ENCODE measurements at regions not wholly inside any gene's neighbourhood (a gene's known extent, or its start where the extent isn't known, plus 50 kb on each side); places are given as distances from the start of the nearest gene placed in this dataset.

DNA sequence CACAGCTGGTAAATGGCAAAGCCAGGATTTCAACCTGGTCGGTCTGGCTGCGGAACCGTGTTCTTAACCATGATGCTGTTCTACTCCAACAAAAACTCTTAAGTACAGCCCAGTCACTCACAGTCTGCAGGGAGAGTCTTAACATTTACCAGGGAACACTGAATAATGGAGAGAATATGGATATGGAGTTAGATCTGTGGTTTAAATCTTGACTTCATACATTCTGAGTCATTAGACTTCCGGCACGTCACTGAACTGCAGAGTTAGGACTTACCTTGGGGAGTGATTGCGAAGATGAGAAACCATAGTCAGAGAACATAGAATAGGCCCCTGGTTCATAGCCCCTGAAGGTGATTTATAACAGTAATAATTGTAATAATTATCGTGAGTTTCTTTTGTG is 61.7 kb downstream of the ADRA2A start:
- Histone ChIP-seq H2AFZ (ENCODE audit: low read length) (no peak overlapping the region), H3K9me3 (ENCODE audit: insufficient read depth, low read depth, low read length) (no peaks in the 10 kb centered on the region), H4K20me1 (ENCODE audit: insufficient read depth, low read length, poor library complexity, severe bottlenecking) (no peaks in the 10 kb centered on the region), H3K9ac (ENCODE audit: low read depth, low read length, poor library complexity, severe bottlenecking) (no peak overlapping the region), H3F3A (ENCODE audit: low read depth) (no peaks in the 10 kb centered on the region), H3K36me3 (ENCODE audit: insufficient read depth, low read length) (no peaks in the 10 kb centered on the region), H3K4me3 (ENCODE audit: low read length, poor library complexity, severe bottlenecking) (no peak overlapping the region), H3K4me2 (ENCODE audit: low read depth, low read length, poor library complexity, severe bottlenecking) (no peak overlapping the region), H3K4me1 (ENCODE audit: insufficient read depth, low read length, poor library complexity, severe bottlenecking) (no peaks in the 10 kb centered on the region), H3K79me2 (ENCODE audit: insufficient read depth, low read length) (no peaks in the 10 kb centered on the region), H3K27me3 (ENCODE audit: insufficient read depth, low read length, poor library complexity, severe bottlenecking) (peaks cover 6% of the 10 kb centered on the region), H3K9me2 (replicated peaks; ENCODE audit: low read depth, low read length) (no peaks in the 10 kb centered on the region)
- no peak for TF ChIP-seq CTCF (conservative IDR thresholded peaks at IDR 0.05; ENCODE audit: low read length)
- TF ChIP-seq EZH2phosphoT487 (IDR thresholded peaks at IDR 0.05; ENCODE audit: borderline replicate concordance): no peak

DNA sequence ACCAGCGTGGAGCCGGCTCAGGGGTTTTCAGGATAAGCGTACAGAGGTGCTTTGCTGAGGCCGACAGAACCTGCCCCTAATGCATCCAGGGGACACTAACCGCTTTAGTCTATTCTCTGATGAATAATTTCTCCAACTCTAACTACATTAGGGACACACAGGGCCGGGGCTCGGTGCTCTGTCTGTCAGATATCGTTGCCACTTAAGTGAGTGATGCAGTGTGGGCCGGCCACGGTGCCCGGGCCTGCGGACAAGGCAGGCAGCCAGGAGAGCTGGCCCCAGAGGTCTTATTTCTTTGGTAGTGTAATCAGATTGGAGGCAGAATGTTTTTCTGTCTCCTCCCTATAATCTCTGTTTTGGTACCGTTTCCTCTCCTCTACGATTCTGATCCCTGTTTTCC is 62.7 kb downstream of the ADRA2A start:
- H3K4me3 ChIP-seq (ENCODE audit: low read length, poor library complexity, severe bottlenecking): no peak overlapping the region
- no peaks in the 10 kb centered on the region for H3K4me1 ChIP-seq (ENCODE audit: insufficient read depth, low read length, poor library complexity, severe bottlenecking)
- peaks cover 6% of the 10 kb centered on the region for H3K27me3 ChIP-seq (ENCODE audit: insufficient read depth, low read length, poor library complexity, severe bottlenecking)
- H3K9ac ChIP-seq (ENCODE audit: low read depth, low read length, poor library complexity, severe bottlenecking): no peak overlapping the region
- no peaks in the 10 kb centered on the region for H3K9me3 ChIP-seq (ENCODE audit: insufficient read depth, low read depth, low read length)
- no peaks in the 10 kb centered on the region for H3F3A ChIP-seq (ENCODE audit: low read depth)
- H3K9me2 ChIP-seq (replicated peaks; ENCODE audit: low read depth, low read length): no peaks in the 10 kb centered on the region
- H2AFZ ChIP-seq (ENCODE audit: low read length): no peak overlapping the region
- H3K36me3 ChIP-seq (ENCODE audit: insufficient read depth, low read length): no peaks in the 10 kb centered on the region
- no peaks in the 10 kb centered on the region for H3K79me2 ChIP-seq (ENCODE audit: insufficient read depth, low read length)
- no peak overlapping the region for H3K4me2 ChIP-seq (ENCODE audit: low read depth, low read length, poor library complexity, severe bottlenecking)
- no peak for TF ChIP-seq EZH2phosphoT487 (IDR thresholded peaks at IDR 0.05; ENCODE audit: borderline replicate concordance)
- no peak for TF ChIP-seq CTCF (conservative IDR thresholded peaks at IDR 0.05; ENCODE audit: low read length)
- H4K20me1 ChIP-seq (ENCODE audit: insufficient read depth, low read length, poor library complexity, severe bottlenecking): no peaks in the 10 kb centered on the region

- Histone ChIP-seq H3K4me3 (ENCODE audit: low read length, poor library complexity, severe bottlenecking) (no peak overlapping the region), H3K9ac (ENCODE audit: low read depth, low read length, poor library complexity, severe bottlenecking) (no peak overlapping the region), H2AFZ (ENCODE audit: low read length) (no peak overlapping the region), H3K4me2 (ENCODE audit: low read depth, low read length, poor library complexity, severe bottlenecking) (no peak overlapping the region), H3K9me2 (replicated peaks; ENCODE audit: low read depth, low read length) (no peaks in the 10 kb centered on the region), H3F3A (ENCODE audit: low read depth) (no peaks in the 10 kb centered on the region), H3K27me3 (ENCODE audit: insufficient read depth, low read length, poor library complexity, severe bottlenecking) (peaks cover 6% of the 10 kb centered on the region), H3K9me3 (ENCODE audit: insufficient read depth, low read depth, low read length) (no peaks in the 10 kb centered on the region), H3K36me3 (ENCODE audit: insufficient read depth, low read length) (no peaks in the 10 kb centered on the region), H3K79me2 (ENCODE audit: insufficient read depth, low read length) (no peaks in the 10 kb centered on the region), H4K20me1 (ENCODE audit: insufficient read depth, low read length, poor library complexity, severe bottlenecking) (no peaks in the 10 kb centered on the region), H3K4me1 (ENCODE audit: insufficient read depth, low read length, poor library complexity, severe bottlenecking) (peaks cover 7% of the 10 kb centered on the region)
- TF ChIP-seq CTCF (conservative IDR thresholded peaks at IDR 0.05; ENCODE audit: low read length) (peak; percentile 51), EZH2phosphoT487 (IDR thresholded peaks at IDR 0.05; ENCODE audit: borderline replicate concordance) (no peak)
These were observed 65.4 kb downstream of the ADRA2A start for GRCh38 chr10:111142092-111142768.

All from Loucy (cell line).